ENCODE measurements at regions not wholly inside any gene's neighbourhood (a gene's known extent, or its start where the extent isn't known, plus 50 kb on each side); places are given as distances from the start of the nearest gene placed in this dataset.

DNA sequence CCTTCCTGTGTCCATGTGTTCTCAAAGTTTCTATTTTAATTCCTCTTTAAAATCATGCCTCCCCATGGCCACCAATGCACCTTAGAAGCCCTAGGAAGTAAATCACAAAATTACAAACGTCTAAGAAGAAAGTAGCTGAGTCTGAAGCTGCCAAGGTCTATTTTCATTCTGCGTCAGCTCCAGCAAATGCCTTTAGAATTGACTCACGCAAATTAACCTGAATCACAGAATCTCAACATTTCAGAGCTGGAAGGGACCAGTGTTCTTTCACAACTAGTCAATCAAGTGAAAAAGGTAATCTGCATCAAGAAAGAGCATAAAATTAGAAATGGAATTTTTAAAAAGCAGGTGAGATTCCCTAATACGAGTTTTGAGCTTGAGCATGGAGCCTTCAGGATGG lies 1017.6 kb downstream of the SORCS3 start:
- ChIA-PET POLR2A (no interaction called here), CTCF (no interaction called here)
- H3K4me3 Mint-ChIP-seq = no peak overlapping the region
- intact Hi-C loops (cut with micrococcal nuclease) = no loop called here
- H3K36me3 Mint-ChIP-seq (ENCODE audit: low read depth) = no peaks in the 10 kb centered on the region
- TF ChIP-seq, protein P1, sequence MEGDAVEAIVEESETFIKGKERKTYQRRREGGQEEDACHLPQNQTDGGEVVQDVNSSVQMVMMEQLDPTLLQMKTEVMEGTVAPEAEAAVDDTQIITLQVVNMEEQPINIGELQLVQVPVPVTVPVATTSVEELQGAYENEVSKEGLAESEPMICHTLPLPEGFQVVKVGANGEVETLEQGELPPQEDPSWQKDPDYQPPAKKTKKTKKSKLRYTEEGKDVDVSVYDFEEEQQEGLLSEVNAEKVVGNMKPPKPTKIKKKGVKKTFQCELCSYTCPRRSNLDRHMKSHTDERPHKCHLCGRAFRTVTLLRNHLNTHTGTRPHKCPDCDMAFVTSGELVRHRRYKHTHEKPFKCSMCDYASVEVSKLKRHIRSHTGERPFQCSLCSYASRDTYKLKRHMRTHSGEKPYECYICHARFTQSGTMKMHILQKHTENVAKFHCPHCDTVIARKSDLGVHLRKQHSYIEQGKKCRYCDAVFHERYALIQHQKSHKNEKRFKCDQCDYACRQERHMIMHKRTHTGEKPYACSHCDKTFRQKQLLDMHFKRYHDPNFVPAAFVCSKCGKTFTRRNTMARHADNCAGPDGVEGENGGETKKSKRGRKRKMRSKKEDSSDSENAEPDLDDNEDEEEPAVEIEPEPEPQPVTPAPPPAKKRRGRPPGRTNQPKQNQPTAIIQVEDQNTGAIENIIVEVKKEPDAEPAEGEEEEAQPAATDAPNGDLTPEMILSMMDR (IDR thresholded peaks at IDR 0.05) = no peak
- H3K27me3 Mint-ChIP-seq = peaks cover 2% of the 10 kb centered on the region
- ATAC-seq (no peak), DNase-seq (no peak)
- H3K27ac Mint-ChIP-seq = no peak overlapping the region
- H3K9me3 Mint-ChIP-seq = no peaks in the 10 kb centered on the region
- no peaks in the 10 kb centered on the region for H3K4me1 Mint-ChIP-seq (ENCODE audit: low read depth)

DNA sequence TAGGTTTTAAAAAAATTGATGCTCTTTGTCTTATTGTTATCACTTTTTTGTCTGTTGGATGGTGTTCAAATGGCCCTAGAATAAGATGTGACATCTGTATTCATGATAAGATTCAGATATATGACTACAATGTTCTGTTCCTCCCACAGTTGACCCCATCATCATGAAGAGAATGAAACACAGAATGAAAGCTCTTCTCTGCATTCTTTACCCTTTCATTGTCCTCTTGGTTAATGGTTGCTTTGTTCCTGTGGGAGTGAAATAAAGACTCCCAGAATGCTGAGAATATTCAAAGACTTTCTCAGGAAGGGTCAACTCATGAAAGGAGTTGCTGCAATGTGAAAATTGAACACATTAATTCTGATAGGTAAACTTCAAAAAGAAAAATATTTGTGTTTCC lies 1015.8 kb downstream of the SORCS3 start:
- Mint-ChIP-seq H3K27ac (no peak overlapping the region), H3K9me3 (no peaks in the 10 kb centered on the region), H3K27me3 (no peaks in the 10 kb centered on the region), H3K4me3 (no peak overlapping the region), H3K36me3 (ENCODE audit: low read depth) (no peaks in the 10 kb centered on the region), H3K4me1 (ENCODE audit: low read depth) (no peaks in the 10 kb centered on the region)
- intact Hi-C loops (cut with micrococcal nuclease) = no loop called here
- no peak for ATAC-seq
- CTCF ChIA-PET = no interaction called here
- TF ChIP-seq, protein P1 (IDR thresholded peaks at IDR 0.05) = no peak
- DNase-seq = no peak
- POLR2A ChIA-PET = no interaction called here

DNA sequence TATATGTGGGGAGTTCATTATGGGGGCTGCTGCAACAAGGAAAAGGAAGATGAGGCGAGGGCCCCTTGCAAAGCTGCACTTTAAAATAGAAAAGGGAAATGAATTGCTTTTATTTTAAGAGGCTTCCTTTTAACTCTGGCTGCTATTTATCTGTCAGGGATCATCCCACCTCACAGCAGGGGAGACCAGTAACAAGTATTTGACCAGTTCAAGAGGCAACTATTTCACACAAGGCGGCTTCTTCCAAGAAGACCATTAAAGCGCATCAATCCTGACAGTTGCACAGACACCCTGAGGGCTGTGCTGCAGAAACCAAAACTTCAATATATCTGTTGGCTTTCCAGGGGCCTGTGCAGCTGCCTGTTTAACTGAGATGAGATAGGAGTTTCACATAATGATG lies 1009.2 kb downstream of the SORCS3 start:
- CTCF ChIA-PET = no interaction called here
- ATAC-seq = no peak

DNA sequence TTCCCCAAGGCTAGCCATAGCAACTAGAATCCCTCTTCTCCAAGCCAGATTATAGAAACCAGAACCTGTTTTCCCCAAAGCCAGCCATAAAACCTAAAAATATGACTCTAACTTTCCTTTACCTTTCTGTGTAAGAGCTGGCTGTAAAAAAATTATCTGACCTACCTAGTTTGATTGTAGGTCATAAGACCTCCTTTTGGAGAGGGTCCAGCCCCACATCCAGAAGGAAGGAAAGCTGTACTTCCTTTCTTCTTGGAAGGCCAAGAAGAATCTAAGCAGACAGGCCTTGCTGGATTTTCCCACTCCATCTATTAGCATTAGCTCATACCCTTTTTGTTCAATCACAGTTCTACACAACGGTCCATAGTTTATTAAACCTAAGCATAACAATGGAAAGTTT lies 1006.3 kb downstream of the SORCS3 start:
- intact Hi-C loops (cut with micrococcal nuclease) = no loop called here
- ChIA-PET CTCF (no interaction called here), POLR2A (no interaction called here)
- Mint-ChIP-seq H3K4me3 (no peak overlapping the region), H3K27ac (no peak overlapping the region), H3K4me1 (ENCODE audit: low read depth) (no peaks in the 10 kb centered on the region), H3K9me3 (peaks cover 5% of the 10 kb centered on the region), H3K27me3 (no peaks in the 10 kb centered on the region), H3K36me3 (ENCODE audit: low read depth) (no peaks in the 10 kb centered on the region)
- TF ChIP-seq, protein P1 (IDR thresholded peaks at IDR 0.05) = no peak
- DNase-seq = no peak
- ATAC-seq = no peak

More for the DNA sequence above, 1009.2 kb downstream of the SORCS3 start:
- intact Hi-C loops (cut with micrococcal nuclease) = no loop called here
- Mint-ChIP-seq H3K27ac (no peak overlapping the region), H3K4me1 (ENCODE audit: low read depth) (no peaks in the 10 kb centered on the region), H3K27me3 (no peaks in the 10 kb centered on the region), H3K9me3 (peaks cover 3% of the 10 kb centered on the region), H3K36me3 (ENCODE audit: low read depth) (no peaks in the 10 kb centered on the region), H3K4me3 (no peak overlapping the region)
- TF ChIP-seq, protein P1 (IDR thresholded peaks at IDR 0.05) = no peak
- POLR2A ChIA-PET = no interaction called here
- DNase-seq = no peak

DNA sequence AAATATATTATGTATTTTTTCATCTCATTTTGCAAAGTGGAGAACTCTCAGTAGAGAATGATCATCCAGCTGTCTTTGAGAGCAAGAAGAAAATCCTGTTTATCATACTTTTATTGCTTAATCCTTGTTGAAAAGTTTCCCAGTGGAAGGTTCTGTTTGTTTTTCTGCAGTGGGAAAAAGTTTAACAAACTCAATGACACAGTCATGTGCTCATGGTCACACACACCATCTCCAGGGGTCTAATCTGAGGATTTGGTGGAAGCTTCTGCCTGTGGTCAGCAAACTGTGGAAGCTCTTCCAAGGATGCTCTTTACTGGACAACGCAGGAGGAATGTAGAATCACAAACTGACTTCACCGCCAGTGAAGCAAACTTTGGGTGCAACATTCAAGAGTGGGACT lies 1003.9 kb downstream of the SORCS3 start:
- ATAC-seq = no peak
- H3K27ac Mint-ChIP-seq = no peak overlapping the region
- intact Hi-C loops (cut with micrococcal nuclease) = no loop called here
- ChIA-PET CTCF (no interaction called here), POLR2A (no interaction called here)
- no peak for DNase-seq
- peaks cover 5% of the 10 kb centered on the region for H3K9me3 Mint-ChIP-seq
- TF ChIP-seq, protein P1 (IDR thresholded peaks at IDR 0.05) = no peak
- no peak overlapping the region for H3K4me3 Mint-ChIP-seq
- H3K36me3 Mint-ChIP-seq (ENCODE audit: low read depth) = no peaks in the 10 kb centered on the region
- no peaks in the 10 kb centered on the region for H3K4me1 Mint-ChIP-seq (ENCODE audit: low read depth)
- no peaks in the 10 kb centered on the region for H3K27me3 Mint-ChIP-seq
